HG02623 (cell line): ENCODE measurements at regions not wholly inside any gene's neighbourhood (a gene's known extent, or its start where the extent isn't known, plus 50 kb on each side); places are given as distances from the start of the nearest gene placed in this dataset.
"Not testable (repeated sequence)": the region's sequence is repeated elsewhere in the genome, so short reads cannot be mapped to it uniquely, and the experiment has no call there.

ENCODE experiments used
- ATAC-seq: cut with Tn5 transposase; IDR thresholded peaks from one replicate; pipeline ENCODE4 v1.9.1; 2021; ENCODE audit warnings: moderate library complexity; ENCODE audit not compliant: unreplicated experiment

- no peak for ATAC-seq
Measured at GRCh38 chr9:107587191-107587963, 97.8 kb upstream of the KLF4 start.

GRCh38 chr9:107586493-107586892, 96.9 kb upstream of the KLF4 start:
- ATAC-seq: no peak

GRCh38 chr9:107585465-107585864, 95.9 kb upstream of the KLF4 start:
- ATAC-seq: no peak

DNA sequence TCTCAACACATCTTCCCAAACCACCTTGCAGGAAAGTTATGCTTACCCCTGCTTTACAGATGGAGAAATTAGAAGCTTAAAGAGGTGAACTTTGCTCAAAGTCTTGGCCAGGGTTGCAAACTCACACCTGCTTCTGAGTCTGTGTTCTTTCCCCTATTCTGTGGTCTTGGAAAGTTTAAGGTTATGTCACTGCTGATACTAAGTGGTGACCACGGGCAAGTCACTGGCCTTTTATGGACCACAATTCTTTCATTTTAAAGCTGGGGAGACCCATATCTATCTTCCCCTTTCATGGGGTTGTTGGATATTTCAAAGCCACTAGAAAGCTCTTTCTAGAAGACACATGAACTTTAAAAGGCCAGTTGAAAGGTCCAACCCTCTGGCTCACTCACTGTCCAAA, 95.4 kb upstream of the KLF4 start:
- no peak for ATAC-seq

GRCh38 chr9:107584186-107584585, 94.6 kb upstream of the KLF4 start:
- ATAC-seq: no peak

DNA sequence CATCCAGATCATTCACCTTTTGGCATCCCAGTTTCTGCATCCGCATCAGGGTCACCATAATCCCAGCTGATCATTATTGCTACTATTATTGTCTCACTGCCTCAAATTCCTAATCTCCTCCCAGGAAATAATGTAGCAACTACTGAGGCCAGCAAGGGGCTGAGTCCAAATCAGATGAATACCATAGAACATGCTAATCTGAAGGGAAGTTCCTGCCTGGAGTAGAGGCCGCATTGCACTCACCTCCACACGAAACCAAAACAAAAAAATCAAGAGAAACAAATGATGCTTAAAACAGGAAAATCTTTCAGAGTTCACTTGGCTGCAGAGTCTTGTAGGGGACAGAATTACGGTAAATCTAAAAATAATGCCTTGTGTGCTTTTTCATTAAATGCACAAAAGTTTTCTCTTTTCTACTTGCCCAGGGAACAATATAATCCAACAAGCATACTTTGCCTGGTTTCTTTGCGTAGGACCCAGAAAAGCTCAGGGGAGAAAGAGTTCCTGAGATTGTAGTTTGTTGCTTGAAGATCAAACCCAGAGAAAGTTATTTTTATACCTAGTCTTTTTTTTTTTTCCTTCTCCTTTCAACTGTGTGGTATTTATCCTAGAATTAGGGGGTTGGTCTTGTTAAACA, 87.7 kb upstream of the KLF4 start:
- no peak for ATAC-seq

DNA sequence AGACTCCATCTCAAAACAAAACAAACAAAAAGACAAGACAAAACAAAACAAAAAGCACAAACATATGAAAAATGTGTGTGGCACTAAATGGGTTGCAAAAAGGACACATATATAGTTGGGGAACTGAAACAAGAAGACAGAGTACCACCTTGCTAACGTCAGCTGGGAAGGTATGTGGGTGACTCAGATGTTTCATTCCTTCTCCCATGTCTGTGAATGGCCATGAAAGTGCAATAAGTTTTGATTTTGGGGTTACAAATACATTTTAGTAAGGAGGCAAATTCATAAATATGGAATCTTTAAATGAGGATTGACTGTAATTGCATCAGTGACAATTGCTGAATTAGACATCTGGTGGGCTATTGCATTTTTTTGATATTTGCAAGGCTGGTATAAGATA, 81.6 kb upstream of the KLF4 start:
- ATAC-seq: no peak

- no peak for ATAC-seq
Measured at GRCh38 chr9:107569174-107569573, 79.6 kb upstream of the KLF4 start.

GRCh38 chr9:107568406-107568805, 78.8 kb upstream of the KLF4 start:
- ATAC-seq: not testable (repeated sequence)

DNA sequence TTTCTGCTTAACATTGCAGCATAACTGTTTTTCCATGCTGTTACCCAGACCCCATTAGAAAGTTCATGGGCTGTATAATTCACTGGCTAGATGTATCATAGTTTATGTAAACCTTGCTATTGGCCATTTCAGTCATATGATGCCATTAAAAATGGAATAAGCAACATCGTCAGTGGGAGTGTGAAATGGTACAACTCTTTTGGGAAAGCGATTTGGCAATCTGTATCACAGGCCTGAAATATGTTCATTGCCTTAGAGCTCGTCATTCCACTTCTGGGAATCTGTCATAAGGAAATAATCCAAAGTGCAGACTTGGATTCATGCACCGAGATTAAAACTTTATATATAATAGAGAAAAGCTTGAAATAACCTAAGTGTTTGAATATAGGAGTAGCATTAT, 77.9 kb upstream of the KLF4 start:
- ATAC-seq: no peak

DNA sequence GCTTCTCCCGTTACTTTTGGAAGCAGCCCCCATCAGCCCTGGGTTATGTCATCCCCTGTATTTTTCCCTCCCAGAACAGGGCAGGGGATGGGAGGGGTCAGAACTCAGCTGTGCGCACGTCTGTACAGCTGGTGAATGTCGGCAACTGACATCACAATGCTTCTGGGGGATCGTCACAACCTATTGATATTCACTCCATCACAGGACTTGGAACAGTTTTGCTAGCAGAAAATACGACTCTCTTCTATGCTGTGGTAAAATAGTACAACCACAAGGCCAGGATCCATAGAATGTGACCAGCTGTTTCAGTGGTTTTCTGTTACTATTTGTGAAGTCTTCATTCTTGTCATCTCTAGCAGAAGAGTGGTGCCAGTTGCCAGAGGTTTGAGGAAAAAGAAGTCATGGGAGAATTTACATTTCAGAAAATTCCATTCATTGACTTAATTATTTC, 77.1 kb upstream of the KLF4 start:
- no peak for ATAC-seq

GRCh38 chr9:107562798-107563197, 73.2 kb upstream of the KLF4 start:
- ATAC-seq: no peak

DNA sequence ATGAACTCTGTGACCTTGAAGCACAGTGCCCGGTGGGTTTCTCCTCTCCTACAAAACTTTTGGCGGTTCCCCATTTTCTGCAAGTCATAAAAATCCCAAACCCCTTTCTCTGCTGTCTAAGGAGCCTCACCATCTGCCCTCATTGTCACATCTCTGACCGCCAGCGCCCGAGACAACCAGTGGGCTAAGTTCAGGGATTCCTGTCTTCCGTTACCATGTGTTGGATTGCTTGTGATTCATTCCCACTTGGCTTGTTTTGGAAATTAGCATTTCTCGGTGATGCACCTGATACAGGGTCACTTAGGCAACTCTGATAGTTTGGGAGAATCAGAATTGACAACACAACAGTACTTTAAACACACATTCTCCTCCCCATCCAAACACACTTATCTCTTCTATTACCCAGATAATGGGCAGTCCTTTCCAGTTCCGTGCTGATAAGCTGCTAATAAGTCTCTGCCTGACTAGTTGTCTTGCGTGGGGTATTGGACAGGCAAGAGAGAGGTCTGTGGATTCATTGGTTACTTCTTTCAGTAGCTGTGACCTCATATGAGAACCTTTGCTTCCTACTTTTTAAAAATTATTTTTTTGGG, 70.0 kb upstream of the KLF4 start:
- no peak for ATAC-seq

- no peak for ATAC-seq
Measured at GRCh38 chr9:107557236-107557990, 67.8 kb upstream of the KLF4 start.

DNA sequence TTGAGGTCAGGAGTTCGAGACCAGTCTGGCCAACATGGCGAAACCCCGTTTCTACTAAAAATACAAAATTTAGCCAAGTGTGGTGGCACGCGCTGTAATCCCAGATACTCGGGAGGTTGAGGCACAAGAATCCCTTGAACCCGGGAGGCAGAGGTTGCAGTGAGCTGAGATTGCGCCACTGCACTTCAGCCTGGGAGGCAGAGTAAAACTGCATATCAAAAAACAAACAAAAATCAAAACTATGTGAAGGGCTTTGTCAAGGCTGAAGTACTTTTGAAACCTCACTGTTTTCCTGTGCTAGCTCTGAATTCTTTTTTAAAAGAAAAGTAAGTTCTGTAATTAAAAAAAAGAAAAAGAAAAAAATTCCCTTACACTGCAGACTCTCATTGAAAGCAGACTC, 65.1 kb upstream of the KLF4 start:
- ATAC-seq: no peak

DNA sequence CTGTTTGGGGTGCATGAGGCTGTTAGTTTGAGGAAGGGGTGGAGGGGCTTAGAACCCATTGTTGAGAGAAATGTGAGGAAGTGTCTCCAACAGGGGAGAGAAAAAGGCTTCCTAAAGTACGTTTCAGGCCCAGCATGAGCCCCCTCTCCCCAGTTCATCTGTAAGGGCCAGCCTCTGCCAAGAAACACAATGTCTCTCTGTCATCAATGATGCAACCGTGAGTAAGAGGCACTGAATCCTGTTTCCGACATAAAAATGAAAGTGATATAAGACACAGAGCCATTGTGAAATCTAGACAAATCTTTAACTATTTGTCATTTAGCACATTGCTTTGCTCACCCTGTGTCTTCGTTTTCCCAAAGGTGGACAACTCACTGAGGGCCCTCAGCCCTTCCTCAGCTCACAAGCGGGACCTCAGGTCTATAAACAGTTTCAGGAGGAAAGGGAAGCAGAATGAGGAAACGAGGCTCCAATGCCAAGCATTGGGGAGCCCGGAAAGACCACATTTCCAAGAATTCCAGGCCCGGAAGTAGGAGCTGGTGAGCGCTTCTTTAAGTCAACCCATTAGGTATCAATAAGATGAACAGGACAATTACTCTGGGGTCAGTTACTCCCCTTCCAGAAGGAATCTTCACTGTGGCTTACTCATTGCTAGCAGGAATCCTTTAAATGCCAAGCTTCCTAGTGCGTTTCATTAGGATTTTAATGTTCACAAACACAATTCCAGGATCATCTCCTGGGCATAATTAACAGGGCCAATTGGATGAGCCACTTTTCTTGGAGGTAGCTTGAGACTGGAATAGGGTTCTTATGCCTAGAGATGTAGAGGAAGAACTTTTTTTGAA, 59.0 kb upstream of the KLF4 start:
- ATAC-seq: no peak

- ATAC-seq: no peak
Measured at GRCh38 chr9:107547772-107548297, 58.3 kb upstream of the KLF4 start.

GRCh38 chr9:107547303-107547702, 57.7 kb upstream of the KLF4 start:
- no peak for ATAC-seq

GRCh38 chr9:107546859-107547258, 57.3 kb upstream of the KLF4 start:
- ATAC-seq: no peak

DNA sequence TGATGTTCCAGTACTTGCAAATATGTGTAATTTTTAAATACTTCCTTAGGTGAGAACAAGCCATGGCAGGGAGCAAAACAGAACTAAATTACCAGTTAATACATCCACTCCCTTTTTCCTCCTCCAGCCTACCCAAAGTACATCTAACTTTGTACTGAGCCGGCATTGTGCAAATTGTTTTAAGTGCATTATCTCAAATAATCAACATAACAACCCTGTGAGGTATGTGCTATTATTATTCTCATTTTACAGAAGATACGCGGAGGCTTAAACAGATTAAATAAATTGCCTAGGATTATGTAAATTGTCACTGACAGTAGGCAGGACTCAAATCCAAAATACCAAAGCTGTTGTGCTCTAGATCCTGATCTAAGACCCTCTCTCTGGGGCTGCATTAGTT, 55.5 kb upstream of the KLF4 start:
- ATAC-seq: no peak
